Neural crest cell (in vitro differentiated cells): ENCODE measurements at regions not wholly inside any gene's neighbourhood (a gene's known extent, or its start where the extent isn't known, plus 50 kb on each side); places are given as distances from the start of the nearest gene placed in this dataset.
A peak's percentile ranks its signal among the peaks of the same experiment; 100 is the strongest.

Experiments
- DNase-seq: peaks from one replicate; pipeline ENCODE4 v3.0.0; 2021; ENCODE audit warnings: low read depth, mixed read lengths, low spot score
- H3K27ac Mint-ChIP-seq: one replicate; pipeline ENCODE4 v1.8.0; 2021; ENCODE audit warnings: mild to moderate bottlenecking, mixed read lengths; ENCODE audit not compliant: unreplicated experiment
- H3K27me3 Mint-ChIP-seq: 2 replicates; pipeline ENCODE4 v1.8.0; 2021; ENCODE audit warnings: low read depth, mild to moderate bottlenecking, mixed read lengths
- H3K36me3 Mint-ChIP-seq: 2 replicates; pipeline ENCODE4 v1.8.0; 2021; ENCODE audit warnings: low read depth, mild to moderate bottlenecking, mixed read lengths
- H3K4me1 Mint-ChIP-seq: 2 replicates; pipeline ENCODE4 v1.8.0; 2021; ENCODE audit warnings: mixed read lengths
- H3K4me3 Mint-ChIP-seq: one replicate; pipeline ENCODE4 v1.8.0; 2021; ENCODE audit warnings: mild to moderate bottlenecking, mixed read lengths
- H3K9me3 Mint-ChIP-seq: 2 replicates; pipeline ENCODE4 v1.8.0; 2021; ENCODE audit warnings: mixed read lengths
- CTCF ChIP-seq: fragments of 200-600 bp; sonication (generic); conservative IDR thresholded peaks from 2 replicates; pipeline ENCODE4 v1.5.0; 2021; ENCODE audit warnings: antibody characterized with exemption, mild to moderate bottlenecking

- DNase-seq, result no peak
- no peak for TF ChIP-seq CTCF
- Mint-ChIP-seq H3K4me3 (no peak overlapping the region), H3K36me3 (no peaks in the 10 kb centered on the region), H3K27ac (no peak overlapping the region), H3K27me3 (no peaks in the 10 kb centered on the region), H3K4me1 (peaks cover 36% of the 10 kb centered on the region), H3K9me3 (no peaks in the 10 kb centered on the region)
Measured at GRCh38 chr9:96136992-96137670, 164.8 kb downstream of the HSD17B3 start.

- no peak for TF ChIP-seq CTCF
- no peak for DNase-seq
- Mint-ChIP-seq H3K27ac (no peak overlapping the region), H3K9me3 (no peaks in the 10 kb centered on the region), H3K4me1 (peaks cover 27% of the 10 kb centered on the region), H3K27me3 (no peaks in the 10 kb centered on the region), H3K36me3 (no peaks in the 10 kb centered on the region), H3K4me3 (no peak overlapping the region)
Measured at GRCh38 chr9:96135753-96136290, 166.2 kb downstream of the HSD17B3 start.

GRCh38 chr9:96135076-96135752, 166.8 kb downstream of the HSD17B3 start:
- H3K36me3 Mint-ChIP-seq, result no peaks in the 10 kb centered on the region
- peaks cover 28% of the 10 kb centered on the region for H3K4me1 Mint-ChIP-seq
- H3K27ac Mint-ChIP-seq, result peak overlapping the region; percentile 23
- no peak for DNase-seq
- H3K27me3 Mint-ChIP-seq, result no peaks in the 10 kb centered on the region
- peaks cover 3% of the 10 kb centered on the region for H3K9me3 Mint-ChIP-seq
- H3K4me3 Mint-ChIP-seq, result no peak overlapping the region
- TF ChIP-seq CTCF, result no peak

GRCh38 chr9:96133321-96134021, 168.5 kb downstream of the HSD17B3 start:
- no peak for DNase-seq
- H3K4me1 Mint-ChIP-seq, result peaks cover 38% of the 10 kb centered on the region
- H3K9me3 Mint-ChIP-seq, result peaks cover 4% of the 10 kb centered on the region
- no peak overlapping the region for H3K27ac Mint-ChIP-seq
- no peaks in the 10 kb centered on the region for H3K36me3 Mint-ChIP-seq
- no peak overlapping the region for H3K4me3 Mint-ChIP-seq
- H3K27me3 Mint-ChIP-seq, result no peaks in the 10 kb centered on the region
- TF ChIP-seq CTCF, result no peak

- H3K9me3 Mint-ChIP-seq, result peaks cover 8% of the 10 kb centered on the region
- H3K4me1 Mint-ChIP-seq, result peaks cover 40% of the 10 kb centered on the region
- TF ChIP-seq CTCF, result no peak
- no peak overlapping the region for H3K4me3 Mint-ChIP-seq
- no peak overlapping the region for H3K27ac Mint-ChIP-seq
- H3K36me3 Mint-ChIP-seq, result no peaks in the 10 kb centered on the region
- peaks cover 6% of the 10 kb centered on the region for H3K27me3 Mint-ChIP-seq
- DNase-seq, result no peak
Measured at GRCh38 chr9:96131825-96132224, 170.2 kb downstream of the HSD17B3 start.
